Caco-2 (cell line): ENCODE measurements at regions not wholly inside any gene's neighbourhood (a gene's known extent, or its start where the extent isn't known, plus 50 kb on each side); places are given as distances from the start of the nearest gene placed in this dataset.
A peak's percentile ranks its signal among the peaks of the same experiment; 100 is the strongest.

ENCODE experiments used
- BruUV-seq: library from RNA; stranded (reverse); fragments of 400-500 nt; replicated peaks from 2 replicates; lab custom pipeline; 2021; lab: Mats Ljungman, UMichigan
- CTCF ChIA-PET: fragments of 300-600 bp; sonication (Branson Sonifier 250); formaldehyde crosslinking; loops from one replicate; lab custom pipeline; 2022; ENCODE audit warnings: antibody characterized with exemption; lab: Charles Lee
- POLR2A ChIA-PET: fragments of 300-600 bp; sonication (Branson Sonifier 250); formaldehyde crosslinking; loops from one replicate; lab custom pipeline; 2022; ENCODE audit warnings: antibody characterized with exemption; lab: Charles Lee
- DNase-seq, 2 experiments: peaks; one replicate each; pipeline versions ENCODE4 v3.0.0 to v3.0.0-alpha.2; 2020 to 2022
- H3K27me3 ChIP-seq: replicated peaks from 2 replicates; pipeline ENCODE4 v1.6.0; 2011; ENCODE audit warnings: low read length; ENCODE audit not compliant: control insufficient read depth, insufficient read depth
- H3K36me3 ChIP-seq: 2 replicates; pipeline ENCODE4 v1.5.1; 2011; ENCODE audit warnings: low read length; ENCODE audit not compliant: control insufficient read depth, insufficient read depth
- H3K4me1 ChIP-seq: fragments of 250-450 bp; sonication (Bioruptor Pico); 2 replicates; pipeline ENCODE4 v1.5.1; 2020; ENCODE audit warnings: mild to moderate bottlenecking
- H3K4me3 ChIP-seq: 2 replicates; pipeline ENCODE4 v1.5.1; 2011; ENCODE audit warnings: low read depth, mild to moderate bottlenecking, control low read depth, low read length
- H3K9me3 ChIP-seq: fragments of 250-450 bp; sonication (Bioruptor Pico); 2 replicates; pipeline ENCODE4 v1.5.1; 2020; ENCODE audit warnings: mild to moderate bottlenecking, moderate library complexity
- H3K27ac Mint-ChIP-seq: one replicate; pipeline ENCODE4 v1.8.0; 2022; ENCODE audit warnings: mixed read lengths; ENCODE audit not compliant: unreplicated experiment
- H3K27me3 Mint-ChIP-seq: one replicate; pipeline ENCODE4 v1.8.0; 2022; ENCODE audit warnings: mixed read lengths; ENCODE audit not compliant: insufficient read depth, unreplicated experiment
- H3K36me3 Mint-ChIP-seq: one replicate; pipeline ENCODE4 v1.8.0; 2022; ENCODE audit warnings: mild to moderate bottlenecking, mixed read lengths; ENCODE audit not compliant: insufficient read depth, unreplicated experiment
- H3K4me1 Mint-ChIP-seq: one replicate; pipeline ENCODE4 v1.8.0; 2022; ENCODE audit warnings: low read depth, mixed read lengths; ENCODE audit not compliant: unreplicated experiment
- H3K4me3 Mint-ChIP-seq: one replicate; pipeline ENCODE4 v1.8.0; 2022; ENCODE audit warnings: mild to moderate bottlenecking, moderate library complexity, mixed read lengths; ENCODE audit not compliant: unreplicated experiment
- H3K9me3 Mint-ChIP-seq: one replicate; pipeline ENCODE4 v1.8.0; 2022; ENCODE audit warnings: mixed read lengths; ENCODE audit not compliant: unreplicated experiment
- intact Hi-C: fragments of 100-400 bp; cut with micrococcal nuclease; formaldehyde crosslinking; loops from one replicate; pipeline ENCODE4 v1.10.0; 2022; ENCODE audit not compliant: unreplicated experiment
- TF ChIP-seq, protein P1 (sequence below), 2 experiments: fragments of 200-600 bp in 1 of 2; IDR thresholded peaks; 1 replicate in 1 of 2; 2 replicates in 1 of 2; pipeline versions ENCODE4 v1.5.1 to v1.8.0; 2011 to 2022; ENCODE audit warnings: antibody characterized with exemption in 1 of 2, control low read depth in 1 of 2, inconsistent platforms in 1 of 2, low read depth in 1 of 2, low read length in 1 of 2, mild to moderate bottlenecking in 1 of 2, moderate library complexity in 1 of 2; ENCODE audit not compliant: insufficient read depth in 1 of 2, severe bottlenecking in 1 of 2, unreplicated experiment in 1 of 2

- TF ChIP-seq, protein P1, sequence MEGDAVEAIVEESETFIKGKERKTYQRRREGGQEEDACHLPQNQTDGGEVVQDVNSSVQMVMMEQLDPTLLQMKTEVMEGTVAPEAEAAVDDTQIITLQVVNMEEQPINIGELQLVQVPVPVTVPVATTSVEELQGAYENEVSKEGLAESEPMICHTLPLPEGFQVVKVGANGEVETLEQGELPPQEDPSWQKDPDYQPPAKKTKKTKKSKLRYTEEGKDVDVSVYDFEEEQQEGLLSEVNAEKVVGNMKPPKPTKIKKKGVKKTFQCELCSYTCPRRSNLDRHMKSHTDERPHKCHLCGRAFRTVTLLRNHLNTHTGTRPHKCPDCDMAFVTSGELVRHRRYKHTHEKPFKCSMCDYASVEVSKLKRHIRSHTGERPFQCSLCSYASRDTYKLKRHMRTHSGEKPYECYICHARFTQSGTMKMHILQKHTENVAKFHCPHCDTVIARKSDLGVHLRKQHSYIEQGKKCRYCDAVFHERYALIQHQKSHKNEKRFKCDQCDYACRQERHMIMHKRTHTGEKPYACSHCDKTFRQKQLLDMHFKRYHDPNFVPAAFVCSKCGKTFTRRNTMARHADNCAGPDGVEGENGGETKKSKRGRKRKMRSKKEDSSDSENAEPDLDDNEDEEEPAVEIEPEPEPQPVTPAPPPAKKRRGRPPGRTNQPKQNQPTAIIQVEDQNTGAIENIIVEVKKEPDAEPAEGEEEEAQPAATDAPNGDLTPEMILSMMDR (IDR thresholded peaks at IDR 0.05; ENCODE audit: insufficient read depth in 1 of 2, low read depth in 1 of 2, low read length in 1 of 2, severe bottlenecking in 1 of 2, unreplicated experiment in 1 of 2) = no peak
- Histone ChIP-seq H3K4me3 (no peak overlapping the region), H3K4me1 (no peaks in the 10 kb centered on the region), H3K27me3 (no peaks in the 10 kb centered on the region), H3K9me3 (peaks cover 13% of the 10 kb centered on the region; the same call in 1 of the 2 replicates), H3K36me3 (no peaks in the 10 kb centered on the region)
- BruUV-seq = no TSS peak
- H3K9me3 Mint-ChIP-seq = peaks cover 23% of the 10 kb centered on the region
- ChIA-PET POLR2A (no interaction called here), CTCF (no interaction called here)
- no peaks in the 10 kb centered on the region for H3K4me1 Mint-ChIP-seq
- H3K27ac Mint-ChIP-seq = no peak overlapping the region
- H3K36me3 Mint-ChIP-seq = no peaks in the 10 kb centered on the region
- no peak overlapping the region for H3K4me3 Mint-ChIP-seq
- DNase-seq = no peak
- intact Hi-C loops = no loop called here
- no peaks in the 10 kb centered on the region for H3K27me3 Mint-ChIP-seq
These were observed 61.0 kb downstream of the RPP21 start for GRCh38 chr6:30405934-30406333.

GRCh38 chr6:30409184-30409583 is 64.2 kb downstream of the RPP21 start:
- no TSS peak for BruUV-seq
- H3K27ac Mint-ChIP-seq = no peak overlapping the region
- Histone ChIP-seq H3K4me1 (no peaks in the 10 kb centered on the region), H3K27me3 (no peaks in the 10 kb centered on the region), H3K36me3 (no peaks in the 10 kb centered on the region), H3K4me3 (no peak overlapping the region), H3K9me3 (peaks cover 13% of the 10 kb centered on the region; the same call in 1 of the 2 replicates)
- POLR2A ChIA-PET = no interaction called here
- no peak overlapping the region for H3K4me3 Mint-ChIP-seq
- no peaks in the 10 kb centered on the region for H3K36me3 Mint-ChIP-seq
- peaks cover 25% of the 10 kb centered on the region for H3K9me3 Mint-ChIP-seq
- peaks cover 13% of the 10 kb centered on the region for H3K27me3 Mint-ChIP-seq
- DNase-seq = no peak
- TF ChIP-seq, protein P1 (IDR thresholded peaks at IDR 0.05; ENCODE audit: insufficient read depth in 1 of 2, low read depth in 1 of 2, low read length in 1 of 2, severe bottlenecking in 1 of 2, unreplicated experiment in 1 of 2) = no peak
- H3K4me1 Mint-ChIP-seq = no peaks in the 10 kb centered on the region
- CTCF ChIA-PET = no interaction called here
- intact Hi-C loops = no loop called here

- peak; percentile 64 to 69 for DNase-seq
- Histone ChIP-seq H3K27me3 (no peaks in the 10 kb centered on the region), H3K36me3 (no peaks in the 10 kb centered on the region), H3K4me1 (no peaks in the 10 kb centered on the region), H3K4me3 (no peak overlapping the region), H3K9me3 (peaks cover 13% of the 10 kb centered on the region; the same call in 1 of the 2 replicates)
- CTCF ChIA-PET = interaction anchor here (0.6 to 1.0 kb wide), 2 partner anchors 14 to 411 kb away, joined by 4 read pairs; no protein-coding TSS in a partner anchor
- Mint-ChIP-seq H3K27me3 (peaks cover 17% of the 10 kb centered on the region), H3K9me3 (peaks cover 25% of the 10 kb centered on the region), H3K36me3 (no peaks in the 10 kb centered on the region), H3K4me3 (no peak overlapping the region), H3K27ac (no peak overlapping the region), H3K4me1 (no peaks in the 10 kb centered on the region)
- no TSS peak for BruUV-seq
- POLR2A ChIA-PET = no interaction called here
- intact Hi-C loops = no loop called here
- TF ChIP-seq, protein P1 (IDR thresholded peaks at IDR 0.05; ENCODE audit: insufficient read depth in 1 of 2, low read depth in 1 of 2, low read length in 1 of 2, severe bottlenecking in 1 of 2, unreplicated experiment in 1 of 2) = peak; percentile 82 to 84
These were observed 66.7 kb downstream of the RPP21 start for GRCh38 chr6:30411515-30412207.
